Stimulated activated CD8-positive, alpha-beta memory T cell treated with anti-CD3 and anti-CD28 coated beads, Interleukin-12 subunit alpha, Interleukin-12 subunit beta, amount 100 ng/mL, for 24 hours (primary cell): ENCODE measurements at regions not wholly inside any gene's neighbourhood (a gene's known extent, or its start where the extent isn't known, plus 50 kb on each side); places are given as distances from the start of the nearest gene placed in this dataset.
"Not testable (repeated sequence)": the region's sequence is repeated elsewhere in the genome, so short reads cannot be mapped to it uniquely, and the experiment has no call there.

Experiments
- DNase-seq: peaks from one replicate; pipeline ENCODE4 v3.0.0-alpha.2; 2020; ENCODE audit errors: extremely low read depth

DNA sequence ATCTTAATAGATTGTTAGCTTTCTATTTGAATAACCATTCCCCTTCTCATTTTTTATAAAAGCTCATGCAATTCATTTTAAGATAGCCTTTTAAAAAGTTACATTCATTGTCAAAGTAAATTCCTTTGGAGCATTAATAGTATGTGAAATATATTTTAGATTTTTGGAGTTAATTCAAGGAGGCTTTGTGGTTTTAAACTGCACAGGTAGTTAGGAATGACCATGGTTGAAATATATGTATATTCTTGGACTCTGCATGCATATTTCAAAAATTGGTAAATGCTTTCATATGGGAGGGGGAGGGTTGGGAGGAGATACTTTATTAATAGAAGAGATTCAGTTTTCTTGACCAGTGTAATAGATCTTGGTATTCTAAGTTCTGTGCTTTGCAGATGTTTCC is 244.4 kb upstream of the C2CD4B start:
- DNase-seq = no peak

DNA sequence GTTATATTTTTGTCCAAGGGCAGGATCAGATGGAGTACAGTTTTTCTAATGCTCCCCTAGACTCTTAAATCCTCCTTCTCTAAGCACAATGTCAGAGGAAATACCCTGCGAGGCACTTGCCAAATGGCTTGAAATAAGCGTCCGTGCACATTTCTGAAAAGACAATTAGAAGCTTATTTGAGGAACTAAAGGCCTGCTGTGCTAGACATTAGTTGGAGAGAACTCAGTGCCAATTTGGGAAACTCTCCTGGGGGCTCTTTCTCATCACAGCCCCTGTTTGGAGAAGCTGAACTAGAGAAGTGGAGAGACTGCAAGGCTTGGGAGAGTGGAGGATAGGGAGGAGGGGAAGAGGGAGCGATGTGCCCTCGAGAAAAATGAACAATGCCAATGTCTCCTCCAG is 247.6 kb upstream of the C2CD4B start:
- DNase-seq = no peak

GRCh38 chr15:62413153-62413552 is 248.1 kb upstream of the C2CD4B start:
- no peak for DNase-seq

DNA sequence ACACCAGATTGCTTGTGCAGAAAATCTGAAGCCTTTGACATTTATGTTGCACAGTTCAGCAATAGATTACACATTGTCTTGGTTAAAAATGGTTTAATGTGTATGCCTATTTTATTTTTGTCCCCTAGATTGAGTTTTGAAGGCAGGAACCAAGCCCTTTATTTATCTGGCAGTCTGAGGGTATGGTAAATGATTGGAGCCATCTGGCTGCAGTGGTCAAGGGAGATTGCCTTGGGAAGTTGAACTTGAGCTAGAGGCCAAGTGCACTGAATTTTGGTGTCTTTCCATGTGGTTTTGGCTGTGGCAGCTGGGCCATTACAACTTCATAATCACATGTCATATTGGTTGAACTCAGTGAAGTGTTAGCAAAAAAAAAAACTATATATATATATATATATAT is 248.7 kb upstream of the C2CD4B start:
- DNase-seq = no peak

GRCh38 chr15:62415498-62415897 is 250.4 kb upstream of the C2CD4B start:
- DNase-seq = no peak

GRCh38 chr15:62416526-62416925 is 251.4 kb upstream of the C2CD4B start:
- no peak for DNase-seq

- DNase-seq = no peak
Measured at GRCh38 chr15:62417439-62417838, 252.4 kb upstream of the C2CD4B start.

DNA sequence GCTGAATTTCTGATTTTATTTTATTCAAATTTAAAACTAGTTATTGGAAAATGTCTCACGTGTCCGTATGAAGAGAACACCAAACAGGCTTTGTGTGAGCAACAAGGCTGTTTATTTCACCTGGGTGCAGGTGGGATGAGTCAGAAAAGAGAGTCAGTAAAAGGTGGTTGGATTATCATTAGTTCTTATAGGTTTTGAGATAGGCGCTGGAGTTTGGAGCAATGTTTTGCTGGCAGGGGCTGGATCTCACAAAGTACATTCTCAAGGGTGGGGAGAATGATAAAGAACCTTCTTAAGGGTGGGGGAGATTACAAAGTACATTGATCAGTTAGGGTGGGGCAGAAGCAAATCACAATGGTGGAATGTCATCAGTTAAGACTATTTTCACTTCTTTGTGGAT is 253.4 kb upstream of the C2CD4B start:
- DNase-seq = not testable (repeated sequence)

DNA sequence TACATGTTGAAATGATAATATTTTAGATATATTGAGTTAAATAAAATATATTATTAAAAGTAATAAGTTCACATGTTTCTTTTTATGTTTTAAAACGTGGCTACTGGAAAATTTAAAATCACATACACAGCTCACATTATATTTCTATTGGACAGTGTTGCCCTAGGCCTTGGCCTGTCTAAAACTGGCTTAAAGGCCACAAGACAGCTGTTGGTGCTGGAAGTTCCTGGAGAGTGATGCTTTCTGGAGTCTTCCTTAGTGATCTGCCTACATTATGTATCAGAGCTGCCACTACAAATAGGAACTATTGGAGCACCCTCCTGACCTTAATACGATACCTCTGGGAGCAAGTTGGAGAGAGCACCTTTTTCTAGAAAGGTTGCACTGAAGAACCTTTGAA is 254.1 kb upstream of the C2CD4B start:
- no peak for DNase-seq

- not testable (repeated sequence) for DNase-seq
Measured at GRCh38 chr15:62420371-62420770, 255.3 kb upstream of the C2CD4B start.

GRCh38 chr15:62421289-62421688 is 256.2 kb upstream of the C2CD4B start:
- DNase-seq = no peak

DNA sequence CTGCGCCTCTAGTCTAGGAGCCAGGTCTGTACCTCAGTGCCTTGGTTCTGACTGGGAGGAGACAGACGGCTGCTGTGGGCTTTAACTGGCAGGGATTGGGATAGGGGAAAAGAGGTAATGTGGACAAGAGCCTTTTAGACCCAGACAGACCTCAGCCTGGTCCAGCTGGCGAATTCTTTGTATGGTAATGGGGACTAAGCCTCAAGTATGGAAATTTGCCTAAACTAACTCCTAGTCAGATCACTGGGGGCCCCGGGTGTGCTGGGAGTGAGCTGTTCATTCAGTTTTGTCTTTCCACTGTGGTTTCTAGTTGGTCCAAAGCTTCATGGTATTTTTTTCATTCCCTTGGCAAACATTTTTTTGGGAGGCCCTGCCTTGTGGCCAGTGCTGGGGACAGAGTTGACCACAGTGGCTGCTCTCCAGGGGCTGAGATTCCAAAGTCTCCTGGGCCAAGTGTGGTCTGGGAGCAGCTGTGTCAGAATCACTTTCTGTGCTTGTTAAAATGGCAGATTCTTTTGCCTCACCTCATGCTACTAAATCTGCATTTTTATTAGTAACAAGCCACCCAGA is 261.4 kb upstream of the C2CD4B start:
- no peak for DNase-seq

DNA sequence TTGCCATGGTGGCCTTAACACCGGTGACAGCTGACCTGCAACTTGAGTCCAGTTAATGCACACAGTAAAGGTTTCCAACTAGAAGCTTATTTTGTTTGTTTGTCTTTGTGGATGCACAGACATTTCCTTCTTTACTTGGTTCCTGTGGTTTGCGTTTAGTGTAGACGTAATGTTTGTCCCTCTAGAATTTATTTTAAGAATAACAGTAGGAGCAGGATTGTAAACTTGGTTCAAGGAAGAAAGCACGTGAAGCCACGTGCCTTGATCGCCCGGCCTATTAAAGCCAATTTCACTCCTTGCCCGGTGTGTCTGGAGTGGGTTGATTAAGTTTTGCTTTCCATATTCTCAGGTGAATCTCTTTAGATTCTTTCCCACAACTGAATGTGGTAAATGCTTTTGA is 263.2 kb upstream of the C2CD4B start:
- DNase-seq = no peak

GRCh38 chr15:62428851-62429598 is 263.9 kb upstream of the C2CD4B start:
- no peak for DNase-seq

- no peak for DNase-seq
Measured at GRCh38 chr15:62430056-62430455, 265.0 kb upstream of the C2CD4B start.

DNA sequence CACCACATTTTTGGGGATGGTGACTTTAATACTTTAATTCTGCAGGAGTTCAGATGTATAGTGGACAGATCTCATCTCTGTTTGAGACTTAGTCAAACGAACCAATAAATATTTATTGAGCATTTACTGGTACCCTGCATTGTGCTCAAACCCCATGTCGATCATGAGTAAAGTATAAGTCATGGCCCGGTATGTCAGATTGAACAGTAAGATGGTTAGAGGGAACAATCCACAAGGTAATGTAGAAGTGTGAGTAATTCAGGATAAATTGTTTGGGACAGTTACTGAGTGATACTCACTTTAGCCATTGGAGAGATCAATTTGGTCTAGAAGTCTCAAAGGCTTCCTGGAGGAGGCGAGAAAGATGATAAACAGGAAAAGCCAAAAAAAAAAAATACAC is 265.5 kb upstream of the C2CD4B start:
- no peak for DNase-seq

GRCh38 chr15:62431008-62431797 is 266.1 kb upstream of the C2CD4B start:
- no peak for DNase-seq

GRCh38 chr15:62431817-62432216 is 266.7 kb upstream of the C2CD4B start:
- no peak for DNase-seq

- DNase-seq = no peak
Measured at GRCh38 chr15:62432702-62433398, 267.8 kb upstream of the C2CD4B start.

DNA sequence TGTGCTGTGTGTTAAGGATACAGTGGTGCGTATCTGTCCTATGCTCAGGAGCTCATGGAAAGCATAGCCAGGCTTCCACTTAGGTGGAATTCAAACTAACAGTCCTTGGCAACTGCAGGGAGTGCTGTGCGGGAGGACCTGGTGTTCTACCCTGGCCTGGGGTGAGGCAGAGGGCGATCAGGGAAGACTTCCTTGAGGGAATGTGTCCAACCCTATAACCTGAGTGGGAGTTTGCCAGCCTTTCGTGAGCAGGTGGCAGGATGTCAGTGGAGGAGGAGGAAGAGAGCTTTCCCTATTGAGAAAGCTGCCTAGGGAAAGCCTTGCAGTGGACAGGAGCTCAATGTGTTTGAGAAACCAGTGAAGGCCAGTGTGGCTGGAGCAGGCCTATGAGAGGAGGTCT is 271.1 kb upstream of the C2CD4B start:
- DNase-seq = no peak

DNA sequence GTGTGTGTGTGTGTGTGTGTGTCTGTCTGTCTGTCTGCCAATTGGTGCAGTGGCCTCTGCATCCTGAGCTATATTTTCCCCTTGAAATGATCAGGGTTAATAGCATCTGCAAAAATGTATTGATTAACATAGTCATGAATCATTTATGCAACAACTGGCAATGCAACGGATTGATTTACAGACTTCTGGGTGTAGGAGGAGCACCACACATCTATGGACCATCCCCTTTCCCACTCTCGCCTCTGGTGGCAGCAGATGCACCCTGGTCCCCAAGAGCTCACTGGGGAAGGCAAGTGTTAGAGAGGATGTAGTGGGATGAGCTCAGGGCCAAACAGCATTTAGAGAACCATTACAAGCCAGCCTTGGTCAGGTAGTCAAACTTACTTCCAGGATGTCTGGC is 272.7 kb upstream of the C2CD4B start:
- no peak for DNase-seq

DNA sequence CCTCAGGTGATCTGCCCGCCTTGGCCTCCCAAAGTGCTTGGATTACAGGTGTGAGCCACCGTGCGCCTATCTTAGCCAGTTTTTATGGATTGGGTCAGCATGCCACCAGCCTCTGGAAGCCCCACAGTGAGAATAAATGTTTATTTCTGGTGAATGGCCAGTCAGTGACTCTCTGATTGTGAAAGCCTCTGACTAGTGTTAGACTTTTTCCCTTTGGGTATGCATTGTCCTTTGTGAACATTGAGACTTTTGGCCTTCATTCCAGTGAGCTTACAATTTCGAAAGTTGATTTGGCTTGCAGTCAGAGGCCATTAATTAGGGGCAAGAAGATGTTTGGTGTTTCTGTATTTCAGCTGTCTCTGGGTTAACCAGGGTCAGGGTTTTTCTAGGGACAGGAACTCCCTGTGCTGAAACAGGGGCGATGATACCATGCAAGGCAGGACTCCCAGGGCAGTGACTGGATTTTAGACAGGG is 274.5 kb upstream of the C2CD4B start:
- DNase-seq = no peak
